HG02885 (cell line): ENCODE measurements at regions not wholly inside any gene's neighbourhood (a gene's known extent, or its start where the extent isn't known, plus 50 kb on each side); places are given as distances from the start of the nearest gene placed in this dataset.
"Not testable (repeated sequence)": the region's sequence is repeated elsewhere in the genome, so short reads cannot be mapped to it uniquely, and the experiment has no call there.

Source experiments
- ATAC-seq: cut with Tn5 transposase; IDR thresholded peaks from one replicate; pipeline ENCODE4 v1.9.1; 2021; ENCODE audit warnings: mild to moderate bottlenecking; ENCODE audit not compliant: unreplicated experiment, poor library complexity

DNA sequence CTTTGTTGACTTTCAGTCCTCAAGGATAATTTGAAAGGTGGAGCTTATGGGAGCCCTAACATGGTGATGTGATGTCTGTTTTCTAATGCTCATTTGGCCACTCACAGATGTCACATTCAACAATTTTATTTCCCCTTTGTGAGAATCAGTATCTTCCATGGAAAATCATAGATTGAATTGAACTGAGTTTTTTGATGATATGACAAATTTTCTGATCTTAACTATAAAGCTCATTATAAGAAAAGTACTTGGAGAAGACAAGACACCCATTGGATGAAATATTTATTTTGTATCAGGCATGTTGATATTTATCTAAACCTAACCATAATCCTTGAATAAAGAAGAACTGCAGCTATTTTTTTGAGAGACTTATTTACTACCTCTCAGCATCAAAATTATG lies 824.6 kb upstream of the GOT2 start:
- no peak for ATAC-seq

GRCh38 chr16:59552164-59552563 lies 818.0 kb upstream of the GOT2 start:
- no peak for ATAC-seq

DNA sequence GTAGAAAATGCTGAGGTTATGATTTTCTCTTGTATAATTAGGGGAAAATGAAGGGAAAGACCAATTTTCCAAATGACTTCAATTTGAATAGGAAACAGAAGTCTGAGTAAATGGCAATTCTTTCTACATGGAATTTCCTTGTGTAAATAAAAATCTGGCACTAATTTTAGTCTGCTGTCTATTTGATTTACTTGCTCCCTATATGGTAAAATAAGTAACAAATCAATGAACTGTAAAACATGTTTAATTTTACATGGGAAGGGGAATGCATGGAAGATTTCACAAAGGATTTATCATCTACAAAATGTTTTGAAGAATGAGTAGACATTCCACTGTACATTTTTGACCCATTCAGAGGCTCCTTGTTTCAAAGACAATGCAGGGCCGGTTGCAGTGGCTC lies 811.6 kb upstream of the GOT2 start:
- no peak for ATAC-seq

- no peak for ATAC-seq
These were observed 809.5 kb upstream of the GOT2 start for GRCh38 chr16:59543641-59544040.

- no peak for ATAC-seq
These were observed 806.5 kb upstream of the GOT2 start for GRCh38 chr16:59540621-59541020.

- ATAC-seq = no peak
These were observed 801.2 kb upstream of the GOT2 start for GRCh38 chr16:59535298-59535697.

DNA sequence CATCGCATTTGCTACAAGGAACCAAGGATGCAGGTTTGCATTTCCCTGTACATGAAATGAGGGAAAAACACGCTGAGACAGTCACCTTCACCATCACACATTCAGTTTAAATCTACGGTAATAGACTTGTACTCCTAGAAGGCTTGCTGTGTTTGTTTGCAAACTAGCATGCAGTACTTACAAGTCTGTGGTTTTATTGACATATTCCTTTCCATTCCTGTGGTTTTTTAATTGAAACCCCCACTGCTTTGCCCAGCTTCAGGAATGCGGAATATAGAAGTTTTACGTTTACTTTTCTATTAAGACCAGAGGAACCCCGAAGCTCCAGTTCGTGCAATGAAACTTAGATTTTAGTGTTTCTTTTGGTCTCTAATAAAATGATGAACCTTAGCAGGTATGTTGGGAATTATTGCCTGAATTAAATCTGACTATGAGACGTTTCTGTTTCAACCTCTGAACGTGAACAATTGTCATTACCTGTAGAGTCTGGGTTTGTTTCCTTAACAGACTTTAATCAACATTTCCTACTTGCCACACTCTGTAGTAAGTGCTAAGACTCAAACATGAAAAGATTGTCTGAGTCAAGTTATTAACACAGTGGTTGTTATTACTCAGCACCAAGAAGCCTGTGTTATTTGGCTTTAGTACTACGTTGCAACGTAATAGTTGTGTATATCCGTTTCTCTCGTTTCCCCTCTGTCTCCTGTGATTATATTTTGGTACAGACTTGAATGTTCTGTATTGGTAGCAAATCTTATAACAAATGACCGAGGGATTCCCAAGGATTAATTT lies 793.3 kb upstream of the GOT2 start:
- no peak for ATAC-seq

DNA sequence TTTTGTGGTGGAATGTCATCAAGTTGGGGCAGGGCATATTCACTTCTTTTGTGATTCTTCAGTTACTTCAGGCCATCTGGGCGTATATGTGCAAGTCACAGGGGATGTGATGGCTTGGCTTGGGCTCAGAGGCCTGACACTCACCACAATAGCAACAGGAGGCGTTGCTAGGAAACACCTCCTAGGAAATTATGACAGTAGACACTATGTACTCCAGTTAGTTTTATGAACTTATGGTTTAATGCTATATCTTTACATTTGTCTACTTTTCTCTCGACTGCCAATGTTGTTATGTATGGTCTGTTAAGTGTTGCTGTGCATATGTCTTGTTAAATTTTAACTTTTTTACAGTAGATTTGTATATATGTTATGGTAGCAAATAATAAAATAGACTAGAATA lies 788.7 kb upstream of the GOT2 start:
- ATAC-seq = no peak

DNA sequence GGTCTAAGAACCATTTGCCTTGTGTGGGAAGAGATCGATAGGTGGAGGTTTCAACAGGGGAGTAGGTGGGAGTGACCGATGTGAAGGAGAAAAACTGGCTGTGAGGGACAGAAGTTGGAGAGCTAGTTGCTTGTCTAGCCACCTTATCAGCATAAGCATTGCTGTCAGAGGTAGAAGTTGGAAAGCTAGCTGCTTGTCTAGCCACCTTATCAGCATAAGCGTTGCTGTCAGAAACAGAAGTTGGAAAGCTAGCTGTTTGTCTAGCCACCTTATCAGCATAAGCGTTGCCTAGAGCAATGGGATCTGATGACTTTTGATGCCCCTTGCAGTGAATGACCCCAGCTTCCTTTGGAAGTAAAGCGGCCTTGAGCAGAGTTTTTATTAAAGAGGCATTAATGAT lies 784.6 kb upstream of the GOT2 start:
- not testable (repeated sequence) for ATAC-seq

- ATAC-seq = no peak
These were observed 780.5 kb upstream of the GOT2 start for GRCh38 chr16:59514651-59515050.

DNA sequence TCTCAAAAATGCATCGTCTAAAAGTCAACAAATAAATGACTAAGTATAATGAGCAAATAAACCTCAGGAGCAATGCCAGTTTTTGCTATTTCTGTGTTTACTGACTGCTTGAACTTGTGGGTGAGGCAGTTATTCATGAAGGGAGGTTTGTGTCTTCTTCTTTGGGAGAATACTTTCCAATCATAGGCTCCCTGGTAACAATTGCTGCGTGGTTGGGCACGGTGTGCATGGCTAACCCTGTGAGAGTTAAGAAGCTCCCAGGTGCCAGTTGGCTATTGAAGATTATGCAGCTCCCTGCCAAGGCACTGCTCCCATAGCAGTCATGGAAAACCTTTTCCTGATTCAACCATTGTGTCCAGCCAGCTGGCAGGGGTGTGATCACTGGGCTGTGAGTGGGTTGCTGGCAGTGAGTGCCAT lies 775.9 kb upstream of the GOT2 start:
- no peak for ATAC-seq

DNA sequence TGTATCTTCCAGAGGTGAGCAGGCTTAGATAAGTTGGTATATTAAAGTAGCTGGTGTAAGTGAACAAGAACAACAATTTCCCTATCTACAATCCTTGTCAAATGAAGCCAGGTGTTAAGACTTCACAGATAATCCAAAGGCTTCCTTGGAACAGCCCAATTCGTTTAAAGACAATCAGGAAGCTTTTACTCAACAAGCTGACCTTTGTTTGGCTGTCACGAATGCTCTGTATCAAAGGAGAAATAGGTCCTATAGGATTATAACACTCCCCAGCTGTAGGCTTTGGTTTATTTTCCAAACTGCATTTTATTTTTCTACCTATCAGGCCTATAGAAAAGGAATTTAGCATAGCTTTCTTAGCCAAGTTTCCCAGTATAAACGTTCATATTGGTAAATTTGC lies 766.5 kb upstream of the GOT2 start:
- no peak for ATAC-seq

DNA sequence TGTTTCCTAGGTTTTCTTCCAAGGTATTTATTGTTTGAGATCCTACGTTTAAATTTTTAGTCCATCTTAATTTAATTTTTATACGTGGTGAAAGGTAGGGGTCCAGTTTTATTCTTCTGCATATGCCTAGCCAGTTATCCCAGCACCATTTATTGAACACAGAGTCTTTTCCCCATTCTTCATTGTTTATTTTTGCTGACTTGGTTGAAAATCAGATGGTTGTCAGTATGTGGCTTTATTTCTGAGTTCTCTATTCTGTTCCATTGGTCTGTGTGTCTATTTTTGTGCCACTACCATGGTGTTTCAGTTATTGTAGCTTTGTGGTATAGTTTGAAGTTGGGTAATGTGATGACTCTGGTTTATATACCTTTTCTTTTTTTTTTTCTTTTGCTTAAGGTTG lies 753.0 kb upstream of the GOT2 start:
- ATAC-seq = no peak

DNA sequence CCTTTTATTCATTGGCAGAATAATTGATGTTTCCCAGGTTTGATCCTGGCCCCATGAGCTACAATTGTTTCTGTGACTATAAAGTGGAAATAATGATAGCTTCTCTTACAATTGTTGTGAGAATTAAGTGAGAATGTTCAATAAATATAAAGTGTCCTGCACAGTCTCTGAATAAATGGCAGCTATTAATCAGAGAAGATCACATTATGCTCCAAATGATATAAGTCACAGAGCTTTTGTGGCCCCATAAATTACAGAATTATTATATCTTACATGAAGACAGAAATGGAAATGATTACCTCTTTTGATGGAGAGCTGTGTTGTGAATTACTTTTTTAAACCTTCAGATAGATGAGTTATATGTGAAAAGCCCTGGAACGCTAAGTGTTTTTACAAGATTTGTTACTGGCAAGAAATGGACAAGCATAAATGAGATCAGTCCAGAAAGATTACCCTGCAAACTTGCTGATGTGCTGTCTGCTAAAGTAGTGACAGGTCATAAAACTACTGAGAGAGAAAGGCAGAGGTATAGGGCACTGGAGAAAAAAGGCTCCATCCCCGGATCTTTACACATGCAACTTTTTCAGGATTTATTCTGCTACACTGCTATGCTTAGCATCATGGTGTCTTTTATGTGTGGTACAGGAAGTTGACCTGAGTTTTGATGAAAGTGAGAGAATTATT lies 750.9 kb upstream of the GOT2 start:
- no peak for ATAC-seq

GRCh38 chr16:59478838-59479237 lies 744.7 kb upstream of the GOT2 start:
- ATAC-seq = no peak

DNA sequence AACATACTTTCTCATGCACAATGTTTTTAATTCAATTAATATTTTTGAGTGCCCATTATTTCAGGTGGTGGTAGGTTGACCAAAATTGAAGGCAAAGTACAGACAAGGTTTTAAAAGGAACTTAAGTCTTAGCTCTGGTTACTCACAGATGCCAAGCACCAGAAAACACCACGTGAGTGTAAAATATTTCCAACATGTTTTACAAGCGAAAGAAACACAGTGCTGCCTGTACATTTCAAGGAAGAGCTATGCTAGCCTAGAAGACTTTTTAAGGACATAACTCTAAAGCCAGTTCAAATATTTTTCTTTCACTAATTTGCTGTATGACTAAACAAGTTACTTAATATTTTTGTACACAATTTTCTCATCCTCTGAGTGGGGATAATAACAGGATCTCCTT lies 736.4 kb upstream of the GOT2 start:
- ATAC-seq = no peak

- ATAC-seq = no peak
These were observed 735.1 kb upstream of the GOT2 start for GRCh38 chr16:59469266-59469665.

GRCh38 chr16:59463776-59464175 lies 729.7 kb upstream of the GOT2 start:
- no peak for ATAC-seq

- ATAC-seq = no peak
These were observed 725.7 kb upstream of the GOT2 start for GRCh38 chr16:59459806-59460205.

DNA sequence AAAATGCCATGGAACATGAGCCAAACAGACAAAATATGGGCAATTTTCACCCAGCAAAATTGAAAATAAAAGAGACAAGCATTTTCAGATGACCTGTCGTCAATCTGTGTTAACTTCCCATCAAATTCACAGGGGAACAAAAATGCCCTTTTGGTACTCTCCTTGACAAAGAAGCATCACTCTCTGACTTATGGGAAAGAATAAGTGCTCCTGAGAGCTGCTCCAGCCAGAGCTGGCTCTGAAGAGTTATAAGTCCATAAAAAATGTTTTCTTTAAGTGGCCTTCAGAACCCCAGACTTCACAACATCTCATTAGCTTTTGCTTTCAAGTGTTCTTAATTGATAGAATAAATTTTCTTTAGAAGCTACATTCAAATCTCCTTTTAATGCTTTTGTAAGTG lies 721.4 kb upstream of the GOT2 start:
- ATAC-seq = no peak

DNA sequence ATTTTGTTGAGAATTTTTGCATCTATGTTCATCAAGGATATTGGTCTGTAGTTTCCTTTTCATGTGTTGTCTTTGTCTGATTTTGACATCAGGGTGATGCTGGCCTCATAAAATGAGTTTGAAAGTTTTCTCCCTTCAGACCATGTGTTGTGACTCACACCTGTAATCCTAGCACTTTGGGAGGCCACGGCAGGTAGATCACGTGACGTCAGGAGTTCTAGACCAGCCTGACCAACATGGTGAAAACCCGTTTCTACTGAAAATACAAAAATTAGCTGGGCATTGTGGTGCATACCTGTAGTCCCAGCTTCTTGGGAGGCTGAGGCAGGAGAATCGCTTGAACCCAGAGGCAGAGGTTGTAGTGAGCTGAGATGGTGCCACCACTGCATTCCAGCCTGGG lies 716.4 kb upstream of the GOT2 start:
- not testable (repeated sequence) for ATAC-seq

DNA sequence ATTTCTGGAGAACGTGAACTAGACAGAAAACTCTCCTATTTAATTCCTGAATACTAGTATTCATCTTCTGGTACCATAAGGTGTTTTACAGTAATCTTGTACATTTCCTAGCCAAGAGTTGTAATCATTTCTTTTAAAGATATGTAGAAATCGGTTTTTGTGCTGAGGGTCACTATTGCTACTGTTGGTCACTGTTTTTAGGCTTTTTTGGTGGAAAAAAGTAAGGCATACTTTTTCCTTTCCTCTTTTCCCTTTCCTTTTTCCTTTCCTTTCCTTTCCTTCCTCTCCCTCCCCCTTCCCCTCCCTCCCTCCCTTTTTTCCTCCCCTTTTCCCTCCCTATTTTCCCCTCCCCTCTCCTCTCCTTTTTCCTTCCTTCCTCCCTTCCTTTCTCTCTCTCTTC lies 706.4 kb upstream of the GOT2 start:
- no peak for ATAC-seq
